HG03097 (cell line): ENCODE measurements at regions not wholly inside any gene's neighbourhood (a gene's known extent, or its start where the extent isn't known, plus 50 kb on each side); places are given as distances from the start of the nearest gene placed in this dataset.
"Not testable (repeated sequence)": the region's sequence is repeated elsewhere in the genome, so short reads cannot be mapped to it uniquely, and the experiment has no call there.

Experiments
- ATAC-seq: cut with Tn5 transposase; IDR thresholded peaks from one replicate; pipeline ENCODE4 v1.9.1; 2021; ENCODE audit not compliant: unreplicated experiment, low FRiP score

- no peak for ATAC-seq
Observed at GRCh38 chr6:99801805-99802204, 192.2 kb downstream of the MCHR2 start.

- ATAC-seq, result no peak
Observed at GRCh38 chr6:99802396-99803031, 191.5 kb downstream of the MCHR2 start.

- no peak for ATAC-seq
Observed at GRCh38 chr6:99808992-99809391, 185.0 kb downstream of the MCHR2 start.

- ATAC-seq, result no peak
Observed at GRCh38 chr6:99810295-99810694, 183.7 kb downstream of the MCHR2 start.

- ATAC-seq, result no peak
Observed at GRCh38 chr6:99810942-99811620, 182.9 kb downstream of the MCHR2 start.

GRCh38 chr6:99811636-99812035 is 182.4 kb downstream of the MCHR2 start:
- ATAC-seq, result no peak

- no peak for ATAC-seq
Observed at GRCh38 chr6:99813565-99813964, 180.5 kb downstream of the MCHR2 start.

- no peak for ATAC-seq
Observed at GRCh38 chr6:99814230-99814928, 179.6 kb downstream of the MCHR2 start.

- ATAC-seq, result no peak
Observed at GRCh38 chr6:99816795-99817194, 177.2 kb downstream of the MCHR2 start.

- no peak for ATAC-seq
Observed at GRCh38 chr6:99818161-99818560, 175.9 kb downstream of the MCHR2 start.

GRCh38 chr6:99819853-99820252 is 174.2 kb downstream of the MCHR2 start:
- no peak for ATAC-seq

- no peak for ATAC-seq
Observed at GRCh38 chr6:99821164-99821563, 172.9 kb downstream of the MCHR2 start.

GRCh38 chr6:99822741-99823512 is 171.1 kb downstream of the MCHR2 start:
- ATAC-seq, result no peak

GRCh38 chr6:99823513-99824235 is 170.3 kb downstream of the MCHR2 start:
- not testable (repeated sequence) for ATAC-seq

- no peak for ATAC-seq
Observed at GRCh38 chr6:99833034-99833433, 161.0 kb downstream of the MCHR2 start.

- no peak for ATAC-seq
Observed at GRCh38 chr6:99836471-99836870, 157.6 kb downstream of the MCHR2 start.

GRCh38 chr6:99838607-99839006 is 155.4 kb downstream of the MCHR2 start:
- ATAC-seq, result no peak

GRCh38 chr6:99841297-99841696 is 152.7 kb downstream of the MCHR2 start:
- ATAC-seq, result no peak

- ATAC-seq, result no peak
Observed at GRCh38 chr6:99846006-99846405, 148.0 kb downstream of the MCHR2 start.

- ATAC-seq, result no peak
Observed at GRCh38 chr6:99850841-99851240, 143.2 kb downstream of the MCHR2 start.
